Left ventricle myocardium inferior (tissue), 1 donor: ENCODE measurements at regions not wholly inside any gene's neighbourhood (a gene's known extent, or its start where the extent isn't known, plus 50 kb on each side); places are given as distances from the start of the nearest gene placed in this dataset.

Experiments
- DNase-seq: peaks from one replicate; pipeline ENCODE4 v3.0.0-alpha.2; 2020
- H3K27ac ChIP-seq: fragments of 200-600 bp; replicated peaks from 2 replicates; pipeline ENCODE4 v1.8.0; 2021
- H3K27me3 ChIP-seq: fragments of 200-600 bp; 2 replicates; pipeline ENCODE4 v1.8.0; 2021; ENCODE audit warnings: low read depth
- H3K36me3 ChIP-seq: fragments of 200-600 bp; 2 replicates; pipeline ENCODE4 v1.8.0; 2021
- H3K4me1 ChIP-seq: fragments of 200-600 bp; 2 replicates; pipeline ENCODE4 v1.8.0; 2021
- H3K4me3 ChIP-seq: fragments of 200-600 bp; 2 replicates; pipeline ENCODE4 v1.8.0; 2021; ENCODE audit warnings: mild to moderate bottlenecking, moderate library complexity
- H3K9me3 ChIP-seq: fragments of 200-600 bp; replicated peaks from 2 replicates; pipeline ENCODE4 v1.8.0; 2021
- intact Hi-C: fragments of 100-400 bp; cut with micrococcal nuclease; formaldehyde crosslinking; loops from one replicate; pipeline ENCODE4 v1.11.0; 2022
- TF ChIP-seq, protein P1 (sequence below): fragments of 200-600 bp; IDR thresholded peaks from 2 replicates; pipeline ENCODE4 v1.8.0; 2021; ENCODE audit warnings: antibody characterized with exemption, mild to moderate bottlenecking, borderline replicate concordance
- donor health status: DM: no; HTN: yes; CAD: no; lungs with severe emphysema.

DNA sequence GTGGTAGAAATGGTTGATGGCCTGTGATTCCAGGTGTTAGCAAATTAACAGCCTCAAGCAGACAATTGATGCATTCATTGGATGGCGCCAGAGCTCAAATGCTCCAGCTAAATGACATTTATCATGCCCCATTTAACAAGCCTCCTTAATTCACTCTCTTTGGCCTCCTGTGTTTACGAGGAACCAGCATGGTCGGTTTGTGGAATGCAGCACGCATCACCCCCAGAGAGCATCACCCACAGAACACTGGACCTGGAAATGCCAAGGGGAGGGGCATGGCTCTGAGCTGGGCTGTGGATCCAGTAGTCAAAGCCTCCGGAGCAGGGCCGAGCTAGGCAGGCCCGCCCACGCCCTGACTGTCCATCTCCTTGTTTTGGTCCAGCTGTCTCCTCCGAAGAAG, 434.0 kb downstream of the GADD45G start:
- no peak overlapping the region for H3K27ac ChIP-seq
- TF ChIP-seq, protein P1, sequence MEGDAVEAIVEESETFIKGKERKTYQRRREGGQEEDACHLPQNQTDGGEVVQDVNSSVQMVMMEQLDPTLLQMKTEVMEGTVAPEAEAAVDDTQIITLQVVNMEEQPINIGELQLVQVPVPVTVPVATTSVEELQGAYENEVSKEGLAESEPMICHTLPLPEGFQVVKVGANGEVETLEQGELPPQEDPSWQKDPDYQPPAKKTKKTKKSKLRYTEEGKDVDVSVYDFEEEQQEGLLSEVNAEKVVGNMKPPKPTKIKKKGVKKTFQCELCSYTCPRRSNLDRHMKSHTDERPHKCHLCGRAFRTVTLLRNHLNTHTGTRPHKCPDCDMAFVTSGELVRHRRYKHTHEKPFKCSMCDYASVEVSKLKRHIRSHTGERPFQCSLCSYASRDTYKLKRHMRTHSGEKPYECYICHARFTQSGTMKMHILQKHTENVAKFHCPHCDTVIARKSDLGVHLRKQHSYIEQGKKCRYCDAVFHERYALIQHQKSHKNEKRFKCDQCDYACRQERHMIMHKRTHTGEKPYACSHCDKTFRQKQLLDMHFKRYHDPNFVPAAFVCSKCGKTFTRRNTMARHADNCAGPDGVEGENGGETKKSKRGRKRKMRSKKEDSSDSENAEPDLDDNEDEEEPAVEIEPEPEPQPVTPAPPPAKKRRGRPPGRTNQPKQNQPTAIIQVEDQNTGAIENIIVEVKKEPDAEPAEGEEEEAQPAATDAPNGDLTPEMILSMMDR, result no peak
- H3K27me3 ChIP-seq, result no peaks in the 10 kb centered on the region
- no peaks in the 10 kb centered on the region for H3K4me1 ChIP-seq
- H3K36me3 ChIP-seq, result no peaks in the 10 kb centered on the region
- no peak for DNase-seq
- H3K4me3 ChIP-seq, result no peak overlapping the region
- intact Hi-C loops, result no loop called here
- no peaks in the 10 kb centered on the region for H3K9me3 ChIP-seq

DNA sequence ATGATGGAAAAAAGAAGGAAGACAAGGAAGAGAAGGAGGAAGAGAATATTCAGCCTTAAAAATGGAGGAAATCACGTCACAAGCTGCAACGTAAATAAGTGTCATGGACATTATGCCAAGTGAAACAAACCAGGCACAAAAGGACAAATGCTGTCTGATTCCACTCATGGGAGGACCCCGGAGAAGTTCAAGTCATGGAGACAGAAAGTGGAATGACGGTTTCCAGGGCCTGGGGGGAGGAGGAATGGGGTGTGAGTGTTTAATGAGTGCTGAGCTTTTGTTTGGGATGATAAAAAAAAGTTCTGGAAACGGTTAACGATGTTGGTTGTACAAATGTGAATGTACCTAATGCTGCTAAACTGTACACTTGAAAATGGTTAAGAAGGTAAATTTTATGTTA, 439.5 kb downstream of the GADD45G start:
- intact Hi-C loops, result no loop called here

DNA sequence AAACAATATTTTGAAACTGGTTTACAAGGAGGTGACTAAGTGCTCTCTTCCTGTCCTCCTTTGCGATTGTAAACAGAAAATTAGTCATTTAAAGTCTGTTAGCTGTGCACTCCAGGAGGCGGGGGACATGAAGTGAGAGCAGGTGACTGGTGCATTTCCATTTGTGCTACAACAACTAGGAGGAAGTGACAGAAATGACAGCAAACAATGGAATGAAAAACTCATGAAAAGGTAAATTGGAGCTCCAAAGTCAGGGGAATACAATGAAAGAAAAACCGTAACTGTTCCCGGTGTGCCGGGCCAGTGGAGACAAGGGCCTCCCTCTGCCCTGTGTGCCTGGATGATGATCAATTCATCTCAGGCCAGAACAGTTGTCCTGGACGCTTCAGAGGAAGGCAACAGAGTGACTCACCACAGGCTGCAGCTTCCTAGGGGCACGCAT, 439.9 kb downstream of the GADD45G start:
- TF ChIP-seq, protein P1, result no peak
- no peak for DNase-seq
- H3K27me3 ChIP-seq, result no peaks in the 10 kb centered on the region
- H3K9me3 ChIP-seq, result peaks cover 7% of the 10 kb centered on the region
- no peaks in the 10 kb centered on the region for H3K4me1 ChIP-seq
- H3K4me3 ChIP-seq, result no peak overlapping the region
- H3K27ac ChIP-seq, result no peak overlapping the region
- intact Hi-C loops, result no loop called here
- H3K36me3 ChIP-seq, result no peaks in the 10 kb centered on the region

More for the DNA sequence above, 439.5 kb downstream of the GADD45G start:
- Histone ChIP-seq H3K9me3 (peaks cover 7% of the 10 kb centered on the region), H3K4me1 (no peaks in the 10 kb centered on the region), H3K36me3 (no peaks in the 10 kb centered on the region), H3K27ac (no peak overlapping the region), H3K27me3 (no peaks in the 10 kb centered on the region), H3K4me3 (no peak overlapping the region)
- TF ChIP-seq, protein P1, result no peak
- DNase-seq, result no peak

DNA sequence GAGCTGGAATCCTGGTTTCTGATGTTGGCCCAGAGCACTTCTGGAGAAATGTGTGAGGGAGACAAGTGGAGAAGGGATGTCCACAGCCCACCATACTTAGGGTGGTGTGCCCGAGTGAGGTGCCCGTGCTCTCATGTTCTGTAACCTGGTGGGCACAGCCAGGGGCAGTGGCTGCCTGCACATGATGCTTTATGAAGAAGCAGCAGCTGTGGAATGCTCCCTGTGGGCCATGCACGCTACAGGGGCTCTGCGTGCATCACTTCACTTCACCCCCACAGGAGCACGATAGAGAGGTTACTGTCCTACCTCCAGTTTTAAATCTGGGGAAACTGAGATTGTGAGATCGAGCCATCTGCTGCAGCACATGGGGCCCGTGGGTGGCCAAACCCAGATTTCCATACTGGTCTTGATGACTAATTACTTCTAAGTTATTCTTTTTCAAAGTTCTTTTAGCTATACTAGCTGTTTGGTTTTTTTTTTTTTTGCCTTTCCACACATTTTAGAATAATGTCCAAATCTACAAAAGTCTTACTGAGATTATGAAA, 441.6 kb downstream of the GADD45G start:
- Histone ChIP-seq H3K36me3 (no peaks in the 10 kb centered on the region), H3K9me3 (peaks cover 7% of the 10 kb centered on the region), H3K4me3 (no peak overlapping the region), H3K4me1 (no peaks in the 10 kb centered on the region), H3K27me3 (no peaks in the 10 kb centered on the region), H3K27ac (no peak overlapping the region)
- TF ChIP-seq, protein P1, result no peak
- intact Hi-C loops, result no loop called here
- DNase-seq, result no peak

DNA sequence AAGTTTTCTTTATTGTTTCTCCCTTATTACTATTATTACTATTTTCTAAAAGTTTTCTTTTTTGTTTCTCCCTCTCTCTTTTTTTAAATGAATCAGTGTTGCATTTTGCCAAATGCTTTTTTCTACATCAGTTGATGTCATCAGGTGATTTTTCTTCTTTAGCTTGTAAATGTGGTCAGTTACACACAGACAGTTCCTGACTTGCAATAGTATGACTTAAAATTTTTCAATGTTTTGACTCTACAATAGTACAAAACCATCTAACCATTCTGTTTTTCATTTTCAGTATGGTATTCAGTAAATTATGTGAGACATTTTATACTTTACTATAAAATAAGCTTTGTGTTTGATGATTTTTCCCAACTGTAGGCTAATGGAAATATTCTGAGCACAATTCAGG, 443.0 kb downstream of the GADD45G start:
- no peak overlapping the region for H3K4me3 ChIP-seq
- peaks cover 7% of the 10 kb centered on the region for H3K9me3 ChIP-seq
- H3K27me3 ChIP-seq, result no peaks in the 10 kb centered on the region
- intact Hi-C loops, result no loop called here
- no peaks in the 10 kb centered on the region for H3K36me3 ChIP-seq
- H3K4me1 ChIP-seq, result no peaks in the 10 kb centered on the region
- no peak overlapping the region for H3K27ac ChIP-seq
- TF ChIP-seq, protein P1, result no peak
- no peak for DNase-seq
